ENCODE measurements at regions not wholly inside any gene's neighbourhood (a gene's known extent, or its start where the extent isn't known, plus 50 kb on each side); places are given as distances from the start of the nearest gene placed in this dataset.

- Histone ChIP-seq H3K36me3 (ENCODE audit: control insufficient read depth in 1 of 2, insufficient read depth in 2 of 2, low read length in 2 of 2) (no peaks in the 10 kb centered on the region), H3K27ac (ENCODE audit: low read depth, low read length) (no peak overlapping the region), H4K20me1 (ENCODE audit: insufficient read depth) (no peaks in the 10 kb centered on the region), H3K4me1 (ENCODE audit: control insufficient read depth in 1 of 2, insufficient read depth in 2 of 2, low read length in 2 of 2) (no peaks in the 10 kb centered on the region), H3K9me3 (ENCODE audit: control insufficient read depth in 1 of 2, insufficient read depth in 1 of 2, low read depth in 1 of 2, low read length in 2 of 2) (peaks cover 7 to 23% of the 10 kb centered on the region in 2 experiments; a peak in 2 of 4 replicates), H2AFZ (ENCODE audit: low read depth, low read length, poor library complexity, severe bottlenecking) (no peak overlapping the region), H3K27me3 (ENCODE audit: insufficient read depth, low read length) (no peaks in the 10 kb centered on the region), H3K9me2 (ENCODE audit: insufficient read depth) (no peaks in the 10 kb centered on the region), H3K4me3 (replicated peaks in 1 of 2; ENCODE audit: low read depth in 1 of 2, low read length in 2 of 2) (no peak overlapping the region), H3K79me2 (ENCODE audit: insufficient read depth, low read length) (no peaks in the 10 kb centered on the region), H3K4me2 (ENCODE audit: low read length) (no peak overlapping the region), H3K9ac (ENCODE audit: low read length) (no peak overlapping the region)
- no peak for DNase-seq (ENCODE audit: low read depth, low spot score)
- BruUV-seq (replicated peaks), result no TSS peak
- ChIA-PET POLR2A (no interaction called here), CTCF (no interaction called here), RAD21 (ENCODE audit: low non-redundant PET in 1 of 2, low total read pairs in 2 of 2, uncharacterized antibody in 2 of 2, unreplicated experiment in 2 of 2) (no interaction called here)
- TF ChIP-seq SRF (IDR thresholded peaks at IDR 0.05; ENCODE audit: low read depth) (no peak), POLR2A (IDR thresholded peaks at IDR 0.05; ENCODE audit: borderline replicate concordance, extremely low read depth, insufficient read depth, insufficient read length) (no peak), REST (IDR thresholded peaks at IDR 0.05; ENCODE audit: low read depth) (no peak), SP1 (IDR thresholded peaks at IDR 0.05; ENCODE audit: low read depth) (no peak), ZBTB33 (IDR thresholded peaks at IDR 0.05; ENCODE audit: extremely low read depth, insufficient replicate concordance, low read length) (no peak)
- no peak for ATAC-seq
- intact Hi-C loops (cut with micrococcal nuclease), result no loop called here
These were observed 291.0 kb upstream of the SOX11 start for GRCh38 chr2:5401115-5401657.
